Activated CD8-positive, alpha-beta memory T cell treated with anti-CD3 and anti-CD28 coated beads for 1 hour (primary cell): ENCODE measurements at regions not wholly inside any gene's neighbourhood (a gene's known extent, or its start where the extent isn't known, plus 50 kb on each side); places are given as distances from the start of the nearest gene placed in this dataset.
"Not testable (repeated sequence)": the region's sequence is repeated elsewhere in the genome, so short reads cannot be mapped to it uniquely, and the experiment has no call there.

ENCODE experiments used
- DNase-seq, 2 donors: peaks; one replicate each; pipeline ENCODE4 v3.0.0-alpha.2; 2020; ENCODE audit warnings: low read depth in 1 of 2; ENCODE audit errors: extremely low read depth in 1 of 2

- DNase-seq = not testable (repeated sequence)
These were observed 275.2 kb downstream of the LIPI start for GRCh38 chr21:13935396-13936032.

DNA sequence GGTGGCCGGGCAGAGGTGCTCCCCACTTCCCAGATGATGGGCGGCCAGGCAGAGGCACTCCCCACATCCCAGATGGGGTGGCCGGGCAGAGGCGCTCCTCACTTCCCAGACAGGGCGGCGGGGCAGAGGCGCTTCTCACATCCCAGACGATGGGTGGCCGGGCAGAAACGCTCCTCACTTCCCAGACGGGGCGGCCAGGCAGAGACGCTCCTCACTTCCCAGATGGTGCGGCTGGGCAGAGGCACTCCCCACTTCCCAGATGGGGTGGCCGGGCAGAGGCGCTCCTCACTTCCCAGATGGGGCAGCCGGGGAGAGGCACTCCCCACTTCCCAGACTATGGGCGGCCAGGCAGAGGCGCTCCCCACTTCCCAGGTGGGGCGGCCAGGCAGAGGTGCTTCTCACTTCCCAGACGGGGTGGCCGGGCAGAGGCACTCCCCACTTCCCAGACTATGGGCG is 275.8 kb downstream of the LIPI start:
- DNase-seq = not testable (repeated sequence)

DNA sequence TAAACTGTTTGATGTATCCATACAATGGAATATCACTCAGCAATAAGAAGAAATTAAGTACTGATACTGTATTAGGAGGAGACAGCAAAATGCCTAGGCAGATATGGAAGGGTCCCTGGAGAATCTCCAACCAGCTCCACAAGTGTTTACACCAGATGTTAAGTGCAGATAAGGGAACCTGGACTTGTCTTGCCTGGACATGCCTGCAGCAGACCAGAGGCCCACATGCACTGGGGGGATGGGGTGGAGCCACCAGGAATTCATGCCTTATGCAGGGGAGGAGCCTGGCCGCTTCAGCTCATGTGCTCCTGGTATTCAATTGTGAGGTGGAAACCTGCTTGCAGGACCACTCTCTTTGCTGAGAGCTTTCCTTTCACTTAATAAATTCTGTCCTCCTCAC is 287.6 kb downstream of the LIPI start:
- DNase-seq = not testable (repeated sequence)

DNA sequence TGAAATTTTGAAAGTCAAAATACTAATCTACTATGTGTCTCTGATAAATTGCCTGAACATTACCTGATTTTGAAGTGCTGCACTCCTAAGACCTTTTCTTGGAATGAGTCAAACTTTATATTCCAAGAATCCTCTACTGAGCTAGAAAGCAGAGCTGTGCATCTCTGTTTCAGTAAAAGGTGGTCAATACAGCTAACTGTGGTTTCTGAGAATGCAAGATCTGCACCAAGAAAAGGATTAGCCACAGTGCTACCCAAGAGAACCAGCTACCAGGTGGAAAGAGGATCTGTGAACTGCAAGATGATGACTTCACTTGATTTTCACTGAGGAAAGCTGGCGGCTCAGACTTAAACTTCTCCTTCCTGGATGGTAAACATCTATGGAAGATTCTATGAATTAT is 289.3 kb downstream of the LIPI start:
- not testable (repeated sequence) for DNase-seq

DNA sequence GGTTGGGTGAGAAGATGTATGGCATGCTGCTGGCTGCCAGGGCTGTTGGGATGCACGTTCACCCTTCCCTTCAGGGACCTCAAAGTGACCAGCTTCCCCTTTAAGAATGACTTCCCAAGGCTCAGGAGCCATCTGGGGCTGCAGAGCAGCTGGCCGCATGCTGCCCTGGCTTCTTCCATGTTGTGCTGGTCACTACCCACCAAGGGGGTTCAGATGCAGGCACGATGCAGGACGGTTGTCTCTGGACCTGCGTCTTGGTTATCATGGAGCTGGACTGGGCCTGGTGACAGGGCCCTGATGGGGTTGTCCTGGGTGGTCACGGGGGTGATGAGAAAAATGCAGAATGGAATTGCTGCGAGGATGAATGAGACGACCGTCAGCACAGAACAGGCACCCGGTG is 297.8 kb downstream of the POTED start:
- not testable (repeated sequence) for DNase-seq

- DNase-seq = not testable (repeated sequence)
These were observed 287.1 kb downstream of the POTED start for GRCh38 chr21:13896596-13897247.

- DNase-seq = not testable (repeated sequence)
These were observed 284.0 kb downstream of the POTED start for GRCh38 chr21:13893617-13894016.

GRCh38 chr21:13893025-13893424 is 283.4 kb downstream of the POTED start:
- not testable (repeated sequence) for DNase-seq

DNA sequence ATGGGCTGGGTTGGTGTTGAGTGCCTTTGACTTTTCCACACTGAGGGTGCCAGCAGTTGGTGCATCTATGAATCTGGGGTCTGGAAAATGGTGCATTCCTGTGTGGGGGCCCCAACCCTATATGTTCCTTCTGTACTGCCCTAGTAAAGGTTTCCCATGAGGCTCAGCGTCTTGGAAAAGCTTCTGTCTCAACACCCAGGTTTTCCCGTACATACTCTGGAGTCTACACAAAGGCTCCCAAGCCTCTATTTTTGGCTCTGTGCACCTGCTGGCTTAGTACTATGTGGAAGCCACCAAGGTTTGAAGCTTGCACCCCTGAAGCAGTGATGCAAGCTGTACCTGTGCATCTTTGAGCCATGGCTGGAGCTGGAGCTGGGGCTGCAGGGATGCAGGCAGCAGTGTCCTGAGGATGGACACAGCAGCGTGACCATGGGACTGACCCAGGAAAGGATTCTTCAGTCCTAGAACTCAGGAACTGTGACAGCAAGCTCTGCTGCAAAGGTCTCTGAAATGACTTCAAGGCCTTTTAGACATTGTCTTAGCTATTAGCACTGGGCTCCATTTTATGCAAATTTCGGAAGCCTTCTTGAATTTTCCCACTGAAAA is 282.7 kb downstream of the POTED start:
- DNase-seq = not testable (repeated sequence)

DNA sequence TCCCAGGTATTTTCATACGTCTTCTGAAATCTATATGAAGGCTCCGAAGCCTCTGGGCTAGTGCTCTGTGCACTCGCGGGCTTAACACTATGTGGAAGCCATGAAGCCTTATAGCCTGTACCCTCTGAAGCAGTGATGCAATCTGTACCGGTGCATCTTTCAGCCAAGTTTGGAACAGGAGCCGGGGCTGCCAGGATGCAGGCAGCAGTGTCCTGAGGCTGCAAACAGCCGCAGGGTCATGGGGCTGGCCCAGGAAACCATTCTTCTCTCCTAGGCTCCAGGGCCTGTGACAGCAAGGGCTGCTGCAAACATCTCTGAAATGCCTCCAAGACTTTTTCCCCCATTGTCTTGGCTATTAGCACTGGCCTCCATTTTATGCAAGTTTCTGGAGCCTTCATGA is 279.6 kb downstream of the POTED start:
- not testable (repeated sequence) for DNase-seq

GRCh38 chr21:13883641-13884395 is 274.2 kb downstream of the POTED start:
- DNase-seq = not testable (repeated sequence)

GRCh38 chr21:13877503-13877902 is 267.9 kb downstream of the POTED start:
- not testable (repeated sequence) for DNase-seq

- DNase-seq = not testable (repeated sequence)
These were observed 267.4 kb downstream of the POTED start for GRCh38 chr21:13876999-13877398.

DNA sequence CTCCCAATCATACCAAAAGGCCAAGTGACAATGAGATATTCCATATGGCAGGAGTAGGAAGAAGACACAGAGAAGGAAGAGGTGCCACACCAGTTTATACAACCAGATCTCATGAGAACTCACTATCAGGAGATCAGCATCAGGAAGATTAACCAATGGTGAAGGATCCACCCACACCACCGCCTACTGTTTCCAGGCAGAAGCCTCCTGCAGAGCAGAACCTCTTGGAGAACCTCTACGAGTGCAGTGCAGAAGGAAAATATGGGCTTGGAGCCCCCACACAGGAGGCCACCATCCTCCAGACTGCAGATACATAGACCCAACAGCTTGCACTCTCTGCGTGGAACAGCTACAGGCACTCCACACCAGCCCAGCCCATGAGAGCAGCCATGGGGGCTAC is 264.4 kb downstream of the POTED start:
- DNase-seq = not testable (repeated sequence)

DNA sequence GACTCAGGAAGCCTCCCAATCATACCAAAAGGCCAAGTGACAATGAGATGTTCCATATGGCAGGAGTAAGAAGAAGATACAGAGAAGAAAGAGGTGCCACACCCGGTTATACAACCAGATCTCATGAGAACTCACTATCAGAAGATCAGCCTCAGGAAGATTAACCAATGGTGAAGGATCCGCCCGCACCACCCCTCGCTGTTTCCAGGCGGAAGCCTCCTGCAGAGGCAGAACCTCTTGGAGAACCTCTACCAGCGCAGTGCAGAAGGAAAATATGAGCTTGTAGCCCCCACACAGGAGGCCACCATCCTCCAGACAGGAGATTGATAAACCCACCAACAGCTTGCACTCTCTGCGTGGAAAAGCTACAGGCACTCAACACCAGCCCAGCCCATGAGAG is 245.1 kb downstream of the POTED start:
- no peak for DNase-seq

DNA sequence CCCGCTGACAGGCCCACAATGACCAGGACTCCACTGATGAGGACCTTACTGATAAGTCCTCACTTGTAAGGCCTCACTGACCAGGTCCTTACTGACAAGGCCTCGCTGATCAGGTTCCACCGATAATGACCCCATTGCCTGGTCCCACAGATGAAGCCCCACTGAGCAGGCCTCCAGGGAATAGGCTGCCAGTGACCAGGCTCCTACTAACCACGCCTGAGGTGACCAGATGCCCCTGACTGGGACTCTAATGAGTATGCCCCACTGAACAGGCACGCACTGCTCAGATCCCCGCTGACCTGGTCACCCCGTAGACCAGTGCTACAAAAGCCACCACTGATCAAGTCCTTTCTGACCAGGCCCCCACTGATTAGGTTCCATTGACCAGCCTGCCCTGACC is 241.2 kb downstream of the POTED start:
- DNase-seq = not testable (repeated sequence)

GRCh38 chr21:13849489-13849888 is 239.9 kb downstream of the POTED start:
- DNase-seq = not testable (repeated sequence)

GRCh38 chr21:13846718-13847117 is 237.1 kb downstream of the POTED start:
- DNase-seq = not testable (repeated sequence)

- not testable (repeated sequence) for DNase-seq
These were observed 235.0 kb downstream of the POTED start for GRCh38 chr21:13844574-13844973.

DNA sequence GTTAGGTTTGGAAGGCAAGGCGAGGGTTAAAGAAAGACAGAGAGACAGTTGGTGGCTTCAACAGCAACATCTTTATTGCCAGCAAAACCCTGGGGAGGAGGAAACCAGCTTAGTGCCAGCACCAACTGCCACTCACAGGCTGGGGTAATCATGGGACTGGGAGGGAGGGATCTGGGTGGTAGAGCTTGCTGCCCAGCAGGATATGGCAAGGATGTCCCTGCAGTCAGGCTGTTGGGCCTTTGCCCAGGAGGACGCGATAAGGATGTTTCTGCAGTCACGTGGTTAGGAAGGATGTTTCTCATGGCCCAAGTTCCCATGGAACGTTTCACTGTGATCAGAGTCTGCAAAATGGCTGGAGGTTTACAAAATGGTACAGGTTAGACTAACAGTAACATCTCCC is 233.5 kb downstream of the POTED start:
- not testable (repeated sequence) for DNase-seq

DNA sequence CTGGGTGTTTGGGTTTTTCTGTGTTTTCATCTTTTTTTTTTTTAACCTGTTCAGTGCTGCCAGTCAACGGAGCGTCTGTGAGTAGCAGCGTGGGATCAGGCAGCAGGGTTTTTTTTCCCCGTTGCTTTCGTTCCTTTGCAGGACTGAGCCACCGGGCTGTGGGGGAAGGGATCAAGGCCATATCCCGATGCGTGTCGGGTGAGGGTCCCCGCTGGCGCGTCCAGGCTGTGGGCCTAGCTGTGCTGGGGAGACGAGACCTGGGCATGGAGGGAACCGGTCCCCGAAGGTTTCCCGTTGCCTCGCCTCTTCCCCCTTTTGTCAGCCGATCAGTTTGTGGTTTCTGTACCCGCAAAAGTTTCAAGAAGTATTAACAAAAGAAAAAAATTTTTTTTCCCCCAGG is 218.1 kb downstream of the POTED start:
- not testable (repeated sequence) for DNase-seq
